Mesothelial cell of epicardium (in vitro differentiated cells): ENCODE measurements at regions not wholly inside any gene's neighbourhood (a gene's known extent, or its start where the extent isn't known, plus 50 kb on each side); places are given as distances from the start of the nearest gene placed in this dataset.
"Not testable (repeated sequence)": the region's sequence is repeated elsewhere in the genome, so short reads cannot be mapped to it uniquely, and the experiment has no call there.

ENCODE experiments used
- DNase-seq, 2 experiments: peaks; one replicate each; pipeline ENCODE4 v3.0.0; 2021; ENCODE audit warnings: low spot score in 2 of 2; ENCODE audit not compliant: unreplicated experiment in 2 of 2
- H3K27ac Mint-ChIP-seq: 2 replicates; pipeline ENCODE4 v1.8.0; 2021; ENCODE audit warnings: mixed read lengths
- H3K27me3 Mint-ChIP-seq: 2 replicates; pipeline ENCODE4 v1.8.0; 2021; ENCODE audit warnings: low read depth, mixed read lengths
- H3K36me3 Mint-ChIP-seq: 2 replicates; pipeline ENCODE4 v1.8.0; 2021; ENCODE audit warnings: mixed read lengths
- H3K4me1 Mint-ChIP-seq: 2 replicates; pipeline ENCODE4 v1.8.0; 2021; ENCODE audit warnings: mixed read lengths
- H3K4me3 Mint-ChIP-seq: 2 replicates; pipeline ENCODE4 v1.8.0; 2021; ENCODE audit warnings: mild to moderate bottlenecking, moderate library complexity, mixed read lengths
- H3K9me3 Mint-ChIP-seq: 2 replicates; pipeline ENCODE4 v1.8.0; 2021; ENCODE audit warnings: mixed read lengths
- TF ChIP-seq, protein P1 (sequence below): fragments of 200-600 bp; sonication (generic); IDR thresholded peaks from one replicate; pipeline ENCODE4 v1.5.0; 2021; ENCODE audit warnings: antibody characterized with exemption; ENCODE audit not compliant: unreplicated experiment

DNA sequence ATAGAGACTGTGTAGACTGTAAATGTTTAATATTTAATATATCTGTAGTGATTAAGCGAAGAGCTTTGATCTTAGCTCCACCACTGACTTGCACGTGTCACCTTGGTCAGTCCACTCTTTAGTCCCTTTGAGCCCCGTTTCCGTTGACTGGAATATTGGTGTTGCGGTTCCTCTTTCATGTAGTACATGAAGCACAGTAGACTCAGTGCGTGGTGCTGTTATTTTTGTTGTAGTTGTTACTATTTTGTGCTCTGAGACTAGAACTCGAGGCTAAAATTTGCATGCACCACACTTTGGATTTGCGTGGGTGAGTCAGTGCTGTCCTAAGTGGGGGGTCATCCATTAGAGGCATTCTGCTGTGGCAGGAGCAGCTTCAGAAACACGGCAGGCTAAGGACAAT is 291.4 kb downstream of the QKI start:
- DNase-seq: no peak
- Mint-ChIP-seq H3K27ac (no peak overlapping the region), H3K27me3 (no peaks in the 10 kb centered on the region), H3K9me3 (peaks cover 3% of the 10 kb centered on the region), H3K4me3 (no peak overlapping the region), H3K36me3 (no peaks in the 10 kb centered on the region), H3K4me1 (peaks cover 6% of the 10 kb centered on the region)
- TF ChIP-seq, protein P1, sequence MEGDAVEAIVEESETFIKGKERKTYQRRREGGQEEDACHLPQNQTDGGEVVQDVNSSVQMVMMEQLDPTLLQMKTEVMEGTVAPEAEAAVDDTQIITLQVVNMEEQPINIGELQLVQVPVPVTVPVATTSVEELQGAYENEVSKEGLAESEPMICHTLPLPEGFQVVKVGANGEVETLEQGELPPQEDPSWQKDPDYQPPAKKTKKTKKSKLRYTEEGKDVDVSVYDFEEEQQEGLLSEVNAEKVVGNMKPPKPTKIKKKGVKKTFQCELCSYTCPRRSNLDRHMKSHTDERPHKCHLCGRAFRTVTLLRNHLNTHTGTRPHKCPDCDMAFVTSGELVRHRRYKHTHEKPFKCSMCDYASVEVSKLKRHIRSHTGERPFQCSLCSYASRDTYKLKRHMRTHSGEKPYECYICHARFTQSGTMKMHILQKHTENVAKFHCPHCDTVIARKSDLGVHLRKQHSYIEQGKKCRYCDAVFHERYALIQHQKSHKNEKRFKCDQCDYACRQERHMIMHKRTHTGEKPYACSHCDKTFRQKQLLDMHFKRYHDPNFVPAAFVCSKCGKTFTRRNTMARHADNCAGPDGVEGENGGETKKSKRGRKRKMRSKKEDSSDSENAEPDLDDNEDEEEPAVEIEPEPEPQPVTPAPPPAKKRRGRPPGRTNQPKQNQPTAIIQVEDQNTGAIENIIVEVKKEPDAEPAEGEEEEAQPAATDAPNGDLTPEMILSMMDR: no peak

DNA sequence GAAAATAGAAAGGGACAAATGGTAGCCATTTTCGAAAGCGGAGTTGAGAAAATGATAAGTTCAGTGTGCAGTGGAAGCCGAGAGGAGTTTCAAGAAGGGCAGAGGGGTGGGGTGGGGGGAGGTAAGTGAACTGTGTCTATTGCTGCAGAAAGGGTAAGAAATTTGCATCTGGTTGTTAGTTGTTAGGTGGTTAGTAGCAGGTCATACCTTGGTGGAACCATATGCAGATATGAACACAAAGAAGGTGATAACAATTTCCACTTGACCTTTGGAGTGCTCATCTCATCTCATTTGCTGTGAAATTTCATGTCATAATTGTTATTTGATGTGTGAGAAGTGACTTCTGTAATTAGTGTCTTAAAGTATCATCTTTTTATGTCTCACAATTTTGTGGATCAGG is 288.2 kb downstream of the QKI start:
- no peak for DNase-seq
- TF ChIP-seq, protein P1: no peak
- Mint-ChIP-seq H3K27ac (no peak overlapping the region), H3K4me3 (no peak overlapping the region), H3K27me3 (no peaks in the 10 kb centered on the region), H3K4me1 (peaks cover 6% of the 10 kb centered on the region), H3K36me3 (no peaks in the 10 kb centered on the region), H3K9me3 (peaks cover 3% of the 10 kb centered on the region)

DNA sequence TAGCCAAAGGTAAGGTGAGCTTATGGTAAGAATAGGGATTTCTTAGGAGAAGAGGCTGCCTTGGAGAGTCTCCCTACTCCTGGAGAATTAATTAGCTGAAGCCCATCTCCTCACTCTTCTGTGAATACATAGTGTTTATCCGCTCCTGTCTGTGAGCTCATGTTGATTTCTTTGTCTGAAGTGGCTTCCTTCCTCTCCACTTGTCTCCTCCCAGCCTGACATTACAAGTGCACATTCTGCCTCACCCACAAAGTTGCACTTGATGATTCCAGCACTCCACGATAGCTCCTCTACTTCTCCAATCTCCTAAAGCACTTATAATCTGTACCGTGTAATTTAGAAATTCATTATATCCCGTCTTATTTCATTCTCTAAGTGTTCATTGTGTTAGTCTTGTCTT is 287.2 kb downstream of the QKI start:
- Mint-ChIP-seq H3K4me3 (no peak overlapping the region), H3K27ac (no peak overlapping the region), H3K36me3 (no peaks in the 10 kb centered on the region), H3K4me1 (no peaks in the 10 kb centered on the region), H3K9me3 (peaks cover 3% of the 10 kb centered on the region), H3K27me3 (no peaks in the 10 kb centered on the region)
- DNase-seq: no peak
- TF ChIP-seq, protein P1: no peak

DNA sequence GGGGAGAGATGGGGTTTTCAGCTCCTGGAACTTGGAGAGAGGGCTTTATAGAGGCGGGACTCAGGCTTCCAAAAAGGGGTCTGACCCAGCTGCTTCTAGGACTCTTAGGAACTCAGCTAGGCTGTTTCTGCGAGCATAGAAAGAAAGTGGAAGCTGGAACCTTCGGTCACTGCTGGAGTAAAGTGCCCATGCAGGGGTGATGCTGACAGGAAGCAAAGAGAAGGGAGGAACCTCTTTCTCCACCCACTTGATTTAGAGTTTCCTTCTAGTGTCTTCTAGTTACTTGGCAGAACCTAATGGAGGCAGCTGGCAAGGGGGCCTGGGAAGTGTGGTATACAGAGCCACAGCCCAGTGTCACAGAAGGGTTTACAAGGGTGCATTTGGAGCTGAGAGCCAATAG is 283.6 kb downstream of the QKI start:
- peaks cover 6% of the 10 kb centered on the region for H3K27me3 Mint-ChIP-seq

DNA sequence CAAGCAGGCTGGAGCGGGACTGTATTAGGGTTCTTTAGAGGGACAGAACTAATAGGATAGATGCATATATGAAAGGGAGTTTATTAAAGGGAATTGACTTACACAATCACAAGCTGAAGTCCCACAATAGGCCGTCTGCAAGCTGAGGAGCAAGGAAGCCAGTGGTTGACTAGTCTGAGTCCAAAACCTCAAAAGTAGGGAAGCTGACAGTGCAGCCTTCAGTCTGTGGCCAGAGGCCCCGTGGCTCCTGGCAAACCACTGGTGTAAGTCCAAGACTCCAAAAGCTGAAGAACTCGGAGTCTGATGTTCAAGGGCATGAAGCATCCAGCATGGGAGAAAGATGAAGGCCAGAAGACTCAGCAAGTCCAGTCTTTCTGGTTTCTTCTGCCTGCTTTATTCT is 281.8 kb downstream of the QKI start:
- not testable (repeated sequence) for H3K4me3 Mint-ChIP-seq, H3K27ac Mint-ChIP-seq, H3K27me3 Mint-ChIP-seq, DNase-seq, H3K36me3 Mint-ChIP-seq, H3K4me1 Mint-ChIP-seq, H3K9me3 Mint-ChIP-seq

More for the DNA sequence above, 283.6 kb downstream of the QKI start:
- Mint-ChIP-seq H3K27ac (no peak overlapping the region), H3K9me3 (no peaks in the 10 kb centered on the region), H3K36me3 (no peaks in the 10 kb centered on the region), H3K4me1 (no peaks in the 10 kb centered on the region), H3K4me3 (no peak overlapping the region)
- TF ChIP-seq, protein P1: no peak
- DNase-seq: no peak

DNA sequence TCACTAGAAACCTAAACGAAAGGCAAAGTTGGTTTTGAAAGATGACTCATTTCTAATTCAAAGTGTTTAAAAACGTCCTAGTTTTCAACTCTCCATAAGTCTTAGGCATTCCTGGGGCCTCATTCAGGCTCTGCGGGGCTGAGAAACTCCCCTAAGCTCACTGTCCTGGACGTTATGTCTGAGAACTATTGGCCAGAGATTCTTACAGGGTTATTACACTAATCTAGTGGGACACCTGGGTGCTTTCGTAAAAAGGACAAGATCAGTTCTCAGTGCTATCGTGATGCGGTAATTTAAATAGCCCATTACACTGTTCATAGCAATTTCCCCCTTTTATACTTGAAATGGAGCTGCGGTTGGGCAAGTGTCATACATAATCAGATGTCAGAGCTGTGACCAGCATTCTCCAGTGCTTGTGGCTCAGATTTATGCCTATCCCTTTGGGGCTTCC is 280.9 kb downstream of the QKI start:
- no peaks in the 10 kb centered on the region for H3K9me3 Mint-ChIP-seq
- no peak for DNase-seq
- no peaks in the 10 kb centered on the region for H3K36me3 Mint-ChIP-seq
- TF ChIP-seq, protein P1: no peak
- peaks cover 6% of the 10 kb centered on the region for H3K27me3 Mint-ChIP-seq
- H3K27ac Mint-ChIP-seq: no peak overlapping the region
- H3K4me3 Mint-ChIP-seq: no peak overlapping the region
- H3K4me1 Mint-ChIP-seq: no peaks in the 10 kb centered on the region
